PFSK-1 (cell line): ENCODE measurements at regions not wholly inside any gene's neighbourhood (a gene's known extent, or its start where the extent isn't known, plus 50 kb on each side); places are given as distances from the start of the nearest gene placed in this dataset.

Experiments used
- FOXP2 ChIP-seq: optimal IDR thresholded peaks from 2 replicates; pipeline ENCODE3; 2011; ENCODE audit warnings: borderline replicate concordance, control low read depth, inconsistent platforms; ENCODE audit not compliant: insufficient read depth; ENCODE audit errors: extremely low read length, extremely low read depth
- POLR2AphosphoS5 ChIP-seq: IDR thresholded peaks from 2 replicates; pipeline ENCODE4 v1.6.1; 2012; ENCODE audit warnings: low read depth, mild to moderate bottlenecking, control low read depth, low read length, moderate library complexity
- SIN3A ChIP-seq: IDR thresholded peaks from 2 replicates; pipeline ENCODE4 v1.6.1; 2012; ENCODE audit warnings: mild to moderate bottlenecking, low read length, moderate library complexity, borderline replicate concordance; ENCODE audit not compliant: insufficient read depth
- TAF1 ChIP-seq: IDR thresholded peaks from 2 replicates; pipeline ENCODE4 v1.6.1; 2012; ENCODE audit warnings: low read length, control low read depth, borderline replicate concordance; ENCODE audit not compliant: insufficient read depth
- TF ChIP-seq, protein P1 (sequence below), 2 experiments: IDR thresholded peaks; 2 replicates each; pipeline versions ENCODE4 v1.6.1 to v1.8.0; 2011 to 2012; ENCODE audit warnings: low read depth in 2 of 2, low read length in 2 of 2, control low read depth in 1 of 2, inconsistent platforms in 1 of 2, mild to moderate bottlenecking in 1 of 2, moderate library complexity in 1 of 2; ENCODE audit not compliant: insufficient read depth in 1 of 2

DNA sequence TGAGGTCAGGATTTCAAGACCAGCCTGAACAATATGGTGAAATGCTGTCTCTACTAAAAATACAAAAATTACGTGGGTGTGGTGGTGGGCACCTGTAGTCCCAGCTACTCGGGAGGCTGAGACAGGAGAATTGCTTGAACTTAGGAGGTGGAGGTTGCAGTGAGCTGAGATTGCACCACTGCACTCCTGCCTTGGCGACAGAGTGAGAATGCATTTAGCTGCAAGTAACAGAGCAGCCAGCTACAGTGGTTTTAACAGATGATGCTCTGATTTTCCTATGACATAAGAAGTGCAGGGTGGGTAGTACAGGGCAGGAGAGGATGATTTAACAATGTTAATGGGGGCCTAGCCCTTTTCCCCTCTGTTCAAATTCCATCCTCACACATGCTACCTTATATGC lies 267.9 kb downstream of the RPLP1 start:
- TF ChIP-seq SIN3A (no peak), POLR2AphosphoS5 (no peak), TAF1 (no peak), FOXP2 (no peak)
- TF ChIP-seq, protein P1, sequence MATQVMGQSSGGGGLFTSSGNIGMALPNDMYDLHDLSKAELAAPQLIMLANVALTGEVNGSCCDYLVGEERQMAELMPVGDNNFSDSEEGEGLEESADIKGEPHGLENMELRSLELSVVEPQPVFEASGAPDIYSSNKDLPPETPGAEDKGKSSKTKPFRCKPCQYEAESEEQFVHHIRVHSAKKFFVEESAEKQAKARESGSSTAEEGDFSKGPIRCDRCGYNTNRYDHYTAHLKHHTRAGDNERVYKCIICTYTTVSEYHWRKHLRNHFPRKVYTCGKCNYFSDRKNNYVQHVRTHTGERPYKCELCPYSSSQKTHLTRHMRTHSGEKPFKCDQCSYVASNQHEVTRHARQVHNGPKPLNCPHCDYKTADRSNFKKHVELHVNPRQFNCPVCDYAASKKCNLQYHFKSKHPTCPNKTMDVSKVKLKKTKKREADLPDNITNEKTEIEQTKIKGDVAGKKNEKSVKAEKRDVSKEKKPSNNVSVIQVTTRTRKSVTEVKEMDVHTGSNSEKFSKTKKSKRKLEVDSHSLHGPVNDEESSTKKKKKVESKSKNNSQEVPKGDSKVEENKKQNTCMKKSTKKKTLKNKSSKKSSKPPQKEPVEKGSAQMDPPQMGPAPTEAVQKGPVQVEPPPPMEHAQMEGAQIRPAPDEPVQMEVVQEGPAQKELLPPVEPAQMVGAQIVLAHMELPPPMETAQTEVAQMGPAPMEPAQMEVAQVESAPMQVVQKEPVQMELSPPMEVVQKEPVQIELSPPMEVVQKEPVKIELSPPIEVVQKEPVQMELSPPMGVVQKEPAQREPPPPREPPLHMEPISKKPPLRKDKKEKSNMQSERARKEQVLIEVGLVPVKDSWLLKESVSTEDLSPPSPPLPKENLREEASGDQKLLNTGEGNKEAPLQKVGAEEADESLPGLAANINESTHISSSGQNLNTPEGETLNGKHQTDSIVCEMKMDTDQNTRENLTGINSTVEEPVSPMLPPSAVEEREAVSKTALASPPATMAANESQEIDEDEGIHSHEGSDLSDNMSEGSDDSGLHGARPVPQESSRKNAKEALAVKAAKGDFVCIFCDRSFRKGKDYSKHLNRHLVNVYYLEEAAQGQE (IDR thresholded peaks at IDR 0.05; ENCODE audit: insufficient read depth in 1 of 2, low read depth in 2 of 2, low read length in 2 of 2) = no peak
